C4-2B (cell line): ENCODE measurements at regions not wholly inside any gene's neighbourhood (a gene's known extent, or its start where the extent isn't known, plus 50 kb on each side); places are given as distances from the start of the nearest gene placed in this dataset.

Experiments
- CTCF ChIP-seq: fragments of 450-650 bp; conservative IDR thresholded peaks from 2 replicates; pipeline ENCODE4 v1.5.1; 2017; ENCODE audit warnings: mild to moderate bottlenecking
- ZFX ChIP-seq: fragments of 450-650 bp; IDR thresholded peaks from 2 replicates; pipeline ENCODE4 v1.6.1; 2017

- no peak for TF ChIP-seq CTCF
- no peak for TF ChIP-seq ZFX
Observed at GRCh38 chr5:167452136-167452535, 839.3 kb upstream of the WWC1 start.
